Right hindlimb (tissue), 1 donor: ENCODE measurements at regions not wholly inside any gene's neighbourhood (a gene's known extent, or its start where the extent isn't known, plus 50 kb on each side); places are given as distances from the start of the nearest gene placed in this dataset.
"Not testable (repeated sequence)": the region's sequence is repeated elsewhere in the genome, so short reads cannot be mapped to it uniquely, and the experiment has no call there.

ENCODE experiments used
- DNase-seq: peaks from one replicate; pipeline ENCODE4 v3.0.0-alpha.2; 2018

DNA sequence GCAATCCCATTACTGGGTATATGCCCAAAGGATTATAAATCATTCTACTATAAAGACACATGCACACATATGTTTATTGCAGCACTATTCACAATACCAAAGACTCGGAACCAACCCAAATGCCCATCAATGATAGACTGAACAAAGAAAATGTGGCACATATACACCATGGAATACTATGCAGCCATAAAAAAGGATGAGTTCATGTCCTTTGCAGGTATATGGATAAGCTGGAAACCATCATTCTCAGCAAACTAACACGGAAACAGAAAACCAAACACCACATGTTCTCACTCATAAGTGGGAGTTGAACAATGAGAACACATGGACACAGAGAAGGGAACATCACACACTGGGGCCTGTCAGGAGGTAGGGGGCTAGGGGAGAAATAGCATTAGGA, 235.7 kb downstream of the PTN start:
- not testable (repeated sequence) for DNase-seq

GRCh38 chr7:137103526-137103925, 235.1 kb downstream of the CHRM2 start:
- not testable (repeated sequence) for DNase-seq

- no peak for DNase-seq
Observed at GRCh38 chr7:137097111-137097510, 228.7 kb downstream of the CHRM2 start.

GRCh38 chr7:137096607-137097006, 228.2 kb downstream of the CHRM2 start:
- no peak for DNase-seq

- no peak for DNase-seq
Observed at GRCh38 chr7:137093198-137093597, 224.7 kb downstream of the CHRM2 start.

DNA sequence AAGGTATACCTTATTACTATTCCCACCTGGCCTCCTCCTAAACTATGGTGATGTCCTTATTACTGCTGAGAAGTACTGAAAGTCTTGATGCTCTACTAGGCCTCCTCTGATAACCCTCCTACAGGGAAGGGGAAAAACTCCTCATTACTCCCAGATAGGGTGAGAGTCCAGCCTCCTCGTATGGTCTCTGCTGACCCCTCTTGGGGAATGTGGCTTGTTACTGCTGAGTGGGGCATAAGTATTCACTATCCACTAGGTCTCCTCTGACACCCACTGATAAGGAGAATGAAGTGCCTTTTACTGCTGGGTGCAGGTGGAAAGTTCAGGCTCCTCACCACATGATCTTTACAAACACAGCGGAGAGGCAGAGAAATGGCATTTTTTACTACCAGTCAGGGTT, 222.9 kb downstream of the CHRM2 start:
- no peak for DNase-seq

- DNase-seq = no peak
Observed at GRCh38 chr7:137086896-137087295, 218.4 kb downstream of the CHRM2 start.

DNA sequence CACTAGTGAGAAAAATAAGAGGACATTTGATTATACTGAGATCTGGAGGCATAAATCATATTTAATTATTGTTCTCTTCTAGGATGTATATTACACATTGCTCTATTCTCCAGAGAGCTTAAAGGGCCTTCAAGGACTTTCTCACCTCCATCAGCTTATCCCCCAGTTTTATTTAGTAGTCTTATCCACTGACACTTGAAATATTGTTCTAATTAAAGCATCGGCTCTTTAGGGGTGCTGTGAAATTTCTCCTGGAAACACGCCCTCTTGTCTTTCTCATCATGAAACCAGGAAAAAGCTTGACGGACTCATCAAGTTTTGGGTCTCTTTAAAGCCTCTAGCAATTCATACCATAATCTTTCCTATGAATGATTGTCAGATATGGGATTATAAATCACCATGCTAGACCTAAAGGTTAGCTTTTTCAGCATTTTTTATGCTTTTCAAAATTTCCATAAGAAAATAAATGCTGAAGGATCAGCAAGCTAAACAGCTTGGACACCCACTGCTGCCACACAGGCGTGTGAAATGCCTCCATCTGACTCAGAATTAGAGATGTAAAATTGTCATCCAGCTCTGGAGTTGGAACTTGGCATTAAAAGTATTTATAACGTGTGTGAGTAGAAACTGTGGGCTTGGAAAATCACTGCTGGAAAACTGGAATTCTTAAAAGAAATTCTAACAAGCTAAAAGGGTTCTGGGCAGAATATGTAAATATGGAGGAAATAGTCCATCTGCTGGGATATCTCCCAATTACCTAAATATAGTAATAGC, 216.3 kb downstream of the CHRM2 start:
- no peak for DNase-seq

DNA sequence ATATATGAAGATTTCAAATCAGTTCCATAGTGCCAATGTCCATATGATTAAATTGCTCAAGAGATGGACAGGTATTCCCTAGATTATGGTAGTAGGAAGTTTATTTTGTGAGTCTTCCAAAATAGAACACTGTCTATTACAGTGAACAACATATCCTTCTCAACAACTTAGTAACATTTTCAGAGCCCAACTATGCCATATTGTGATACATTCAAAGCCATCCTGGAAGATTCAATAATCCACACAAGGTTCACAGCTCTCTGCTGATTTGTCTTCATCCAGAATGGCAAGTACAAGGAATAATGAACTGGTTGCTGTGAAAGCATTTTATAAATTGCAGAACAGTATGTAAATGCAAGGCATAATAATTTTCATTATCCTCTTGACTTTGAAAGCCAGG, 213.9 kb downstream of the CHRM2 start:
- DNase-seq = no peak

- DNase-seq = peak; percentile 53
Observed at GRCh38 chr7:137081321-137082093, 213.1 kb downstream of the CHRM2 start.

DNA sequence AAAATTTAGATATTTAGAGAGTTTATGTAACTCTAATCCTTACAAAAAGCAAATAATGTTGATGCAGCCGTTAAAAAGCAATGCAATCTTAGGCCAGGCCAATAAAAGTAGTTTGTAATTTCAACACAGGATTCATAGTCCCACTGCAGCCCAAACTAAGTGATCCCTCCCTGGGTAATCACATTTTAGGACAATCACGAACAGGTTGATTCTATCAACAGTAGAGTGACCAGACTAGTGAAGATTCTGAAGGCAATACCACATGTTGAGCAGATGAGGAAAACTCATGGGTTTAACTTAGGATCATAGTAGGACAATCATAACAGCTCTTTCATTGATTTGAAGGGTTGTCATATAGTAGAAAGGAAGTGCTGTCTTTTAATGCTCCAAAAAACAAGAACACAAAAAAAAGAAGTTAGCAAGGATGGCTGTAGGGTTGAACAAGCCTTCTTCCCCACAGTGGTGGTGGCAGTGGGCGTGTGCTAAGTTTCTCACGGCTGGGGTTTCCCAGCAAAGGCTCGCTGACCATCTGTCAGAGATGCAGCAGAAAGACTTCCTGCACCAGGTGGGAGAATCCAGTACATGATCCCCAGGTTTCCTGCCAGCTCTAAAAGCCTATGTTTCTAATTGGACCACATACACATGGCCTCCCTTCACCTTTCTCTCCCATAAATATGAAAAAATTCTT, 212.2 kb downstream of the CHRM2 start:
- DNase-seq = no peak

- DNase-seq = no peak
Observed at GRCh38 chr7:137078781-137079180, 210.3 kb downstream of the CHRM2 start.

DNA sequence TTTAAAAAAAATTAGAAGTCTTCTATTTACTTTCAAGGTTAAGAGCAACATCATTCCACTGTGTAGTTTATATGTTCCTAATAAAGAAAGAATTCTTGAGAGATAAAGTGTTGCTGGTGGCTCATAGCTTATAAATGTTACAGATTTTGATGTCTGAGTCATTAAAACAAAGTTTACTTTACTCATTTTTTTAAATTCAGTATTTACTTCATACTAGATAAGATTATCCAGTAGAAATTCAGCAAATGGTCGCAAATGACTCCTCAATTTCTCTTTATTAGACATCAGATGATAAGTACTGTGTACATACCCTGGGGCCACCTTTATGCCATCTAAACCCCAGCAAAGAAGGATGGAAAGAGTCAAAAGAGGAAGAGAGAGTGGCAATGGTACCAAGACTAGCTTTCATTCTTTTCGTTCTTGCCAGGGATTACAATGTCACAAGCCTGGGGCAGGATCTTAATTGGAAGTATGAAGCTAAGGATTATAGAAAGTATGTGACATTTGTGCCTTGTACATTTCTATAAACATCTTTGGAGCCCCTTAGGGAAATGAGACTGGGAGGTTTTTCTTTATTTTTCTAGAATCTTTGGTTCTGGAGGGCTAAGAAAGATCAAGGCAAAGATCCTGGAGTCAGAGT, 206.1 kb downstream of the CHRM2 start:
- no peak for DNase-seq

DNA sequence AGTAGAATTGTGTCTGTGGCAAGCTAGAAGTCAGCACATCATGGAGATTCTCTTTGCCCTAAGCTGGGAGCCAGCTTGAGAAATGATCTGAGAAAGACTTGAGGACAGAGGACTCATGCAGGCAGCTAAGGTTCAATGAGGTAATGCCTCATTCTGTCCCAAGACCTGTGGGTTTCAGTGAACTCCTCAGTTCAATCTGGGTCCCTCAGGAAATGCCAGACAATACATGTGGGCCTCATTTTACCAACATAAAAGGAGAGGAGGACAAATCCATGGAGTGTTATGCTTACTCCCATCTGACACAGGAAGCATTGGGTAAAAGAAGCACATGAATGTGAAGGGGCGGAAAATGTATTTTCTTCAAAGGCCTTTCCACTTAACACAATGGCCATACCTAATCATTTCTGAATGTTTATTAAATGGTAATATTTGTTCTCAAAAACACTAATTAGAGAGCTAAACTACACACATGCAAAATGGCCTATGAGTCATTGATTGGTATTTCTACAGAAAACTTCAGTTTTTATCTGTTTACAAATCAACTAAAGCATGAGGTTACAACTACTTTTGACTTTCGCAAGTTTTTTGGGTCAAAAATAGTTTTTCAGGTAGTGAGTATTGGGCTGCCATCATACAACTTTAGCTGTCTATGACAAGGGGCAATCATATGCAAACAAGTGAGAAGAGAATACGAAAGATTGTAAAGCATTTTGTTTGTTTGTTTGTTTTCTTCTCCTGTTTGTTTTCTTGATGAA, 205.3 kb downstream of the CHRM2 start:
- DNase-seq = no peak
